OCI-LY1 (cell line): ENCODE measurements at regions not wholly inside any gene's neighbourhood (a gene's known extent, or its start where the extent isn't known, plus 50 kb on each side); places are given as distances from the start of the nearest gene placed in this dataset.

Experiments used
- H2AFZ ChIP-seq: fragments of 200-600 bp; sonication (generic), shearing (Covaris generic); 2 replicates; pipeline ENCODE4 v1.6.0; 2014; ENCODE audit warnings: antibody characterized with exemption, mild to moderate bottlenecking, low read length
- H3F3A ChIP-seq: fragments of 200-600 bp; sonication (generic), shearing (Covaris generic); 2 replicates; pipeline ENCODE4 v1.6.0; 2014; ENCODE audit warnings: mild to moderate bottlenecking, antibody characterized with exemption, low read length, moderate library complexity; ENCODE audit not compliant: insufficient read depth
- H3K27ac ChIP-seq: fragments of 200-600 bp; sonication (generic); 2 replicates; pipeline ENCODE4 v1.5.1; 2014; ENCODE audit warnings: low read length, mixed run types, mild to moderate bottlenecking, low read depth; ENCODE audit not compliant: poor library complexity, severe bottlenecking
- H3K27me3 ChIP-seq: fragments of 200-600 bp; sonication (generic); 2 replicates; pipeline ENCODE4 v1.6.0; 2014; ENCODE audit warnings: antibody characterized with exemption, mild to moderate bottlenecking, low read length, moderate library complexity; ENCODE audit not compliant: insufficient read depth
- H3K36me3 ChIP-seq: fragments of 200-600 bp; sonication (generic); 2 replicates; pipeline ENCODE4 v1.6.1; 2014; ENCODE audit warnings: mild to moderate bottlenecking, antibody characterized with exemption, low read length, moderate library complexity, mixed read lengths; ENCODE audit not compliant: insufficient read depth
- H3K4me1 ChIP-seq: fragments of 200-600 bp; sonication (generic); 2 replicates; pipeline ENCODE4 v1.5.1; 2014; ENCODE audit warnings: mild to moderate bottlenecking, low read length, moderate library complexity; ENCODE audit not compliant: insufficient read depth, severe bottlenecking
- H3K4me2 ChIP-seq: fragments of 200-600 bp; sonication (generic), shearing (Covaris generic); 2 replicates; pipeline ENCODE4 v1.6.1; 2014; ENCODE audit warnings: low read length
- H3K4me3 ChIP-seq: fragments of 200-600 bp; sonication (generic); 2 replicates; pipeline ENCODE4 v1.5.1; 2014; ENCODE audit warnings: low read length, low read depth, mild to moderate bottlenecking, mixed read lengths; ENCODE audit not compliant: poor library complexity, severe bottlenecking
- H3K79me2 ChIP-seq: fragments of 200-600 bp; shearing (Covaris generic); 2 replicates; pipeline ENCODE4 v1.6.1; 2016; ENCODE audit warnings: mixed run types, low read length, mixed read lengths; ENCODE audit not compliant: insufficient read depth
- H3K9ac ChIP-seq: fragments of 200-600 bp; sonication (generic), shearing (Covaris generic); 2 replicates; pipeline ENCODE4 v1.6.1; 2014; ENCODE audit warnings: mild to moderate bottlenecking, low read length, mixed read lengths
- H3K9me2 ChIP-seq: fragments of 200-600 bp; sonication (generic), shearing (Covaris generic); 2 replicates; pipeline ENCODE4 v1.6.1; 2014; ENCODE audit warnings: low read depth, mild to moderate bottlenecking, low read length, mixed read lengths
- H3K9me3 ChIP-seq: fragments of 200-600 bp; shearing (Covaris generic); 2 replicates; pipeline ENCODE4 v1.6.1; 2014; ENCODE audit warnings: low read length, mixed read lengths
- H4K20me1 ChIP-seq: fragments of 200-600 bp; sonication (generic), shearing (Covaris generic); 2 replicates; pipeline ENCODE4 v1.6.0; 2016; ENCODE audit warnings: mild to moderate bottlenecking, low read length; ENCODE audit not compliant: insufficient read depth
- EZH2 ChIP-seq: fragments of 200-600 bp; sonication (generic), shearing (Covaris generic); IDR thresholded peaks from 2 replicates; pipeline ENCODE4 v1.8.0; 2017; ENCODE audit warnings: borderline replicate concordance, mixed run types, mild to moderate bottlenecking, antibody characterized with exemption, low read length, moderate library complexity, mixed read lengths
- TF ChIP-seq, protein P1 (sequence below): fragments of 200-600 bp; sonication (generic), shearing (Covaris generic); IDR thresholded peaks from 2 replicates; pipeline ENCODE4 v1.5.1; 2017; ENCODE audit warnings: mild to moderate bottlenecking, antibody characterized with exemption, low read length, moderate library complexity, mixed read lengths

GRCh38 chr3:35969406-35969805 lies 330.1 kb downstream of the ARPP21 start:
- no peak overlapping the region for H2AFZ ChIP-seq

DNA sequence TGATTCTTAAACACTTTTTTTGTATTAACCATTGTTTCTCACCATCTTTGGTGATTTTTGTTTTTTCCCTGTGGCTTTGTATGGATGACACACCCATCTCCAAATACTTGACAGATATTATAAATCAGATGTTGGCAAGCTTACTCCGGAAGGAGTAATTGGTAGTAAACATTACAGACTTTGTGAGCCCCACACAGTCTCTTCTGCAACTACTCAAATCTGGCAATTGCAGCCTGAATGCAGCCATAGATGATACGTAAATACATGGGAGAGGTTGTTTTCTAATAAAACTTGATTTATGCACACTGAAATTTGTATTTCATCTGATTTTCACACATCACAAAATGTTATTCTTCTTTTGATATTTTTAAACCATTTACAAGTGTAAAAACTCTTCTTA lies 331.5 kb downstream of the ARPP21 start:
- Histone ChIP-seq H3K36me3 (no peaks in the 10 kb centered on the region), H3K4me3 (no peak overlapping the region), H2AFZ (no peak overlapping the region), H3K9ac (no peak overlapping the region), H3K27ac (no peak overlapping the region), H4K20me1 (no peaks in the 10 kb centered on the region), H3K9me2 (no peaks in the 10 kb centered on the region), H3K9me3 (no peaks in the 10 kb centered on the region), H3K4me2 (no peak overlapping the region), H3K79me2 (no peaks in the 10 kb centered on the region), H3K4me1 (no peaks in the 10 kb centered on the region), H3F3A (no peaks in the 10 kb centered on the region), H3K27me3 (no peaks in the 10 kb centered on the region)
- no peak for TF ChIP-seq EZH2
- TF ChIP-seq, protein P1, sequence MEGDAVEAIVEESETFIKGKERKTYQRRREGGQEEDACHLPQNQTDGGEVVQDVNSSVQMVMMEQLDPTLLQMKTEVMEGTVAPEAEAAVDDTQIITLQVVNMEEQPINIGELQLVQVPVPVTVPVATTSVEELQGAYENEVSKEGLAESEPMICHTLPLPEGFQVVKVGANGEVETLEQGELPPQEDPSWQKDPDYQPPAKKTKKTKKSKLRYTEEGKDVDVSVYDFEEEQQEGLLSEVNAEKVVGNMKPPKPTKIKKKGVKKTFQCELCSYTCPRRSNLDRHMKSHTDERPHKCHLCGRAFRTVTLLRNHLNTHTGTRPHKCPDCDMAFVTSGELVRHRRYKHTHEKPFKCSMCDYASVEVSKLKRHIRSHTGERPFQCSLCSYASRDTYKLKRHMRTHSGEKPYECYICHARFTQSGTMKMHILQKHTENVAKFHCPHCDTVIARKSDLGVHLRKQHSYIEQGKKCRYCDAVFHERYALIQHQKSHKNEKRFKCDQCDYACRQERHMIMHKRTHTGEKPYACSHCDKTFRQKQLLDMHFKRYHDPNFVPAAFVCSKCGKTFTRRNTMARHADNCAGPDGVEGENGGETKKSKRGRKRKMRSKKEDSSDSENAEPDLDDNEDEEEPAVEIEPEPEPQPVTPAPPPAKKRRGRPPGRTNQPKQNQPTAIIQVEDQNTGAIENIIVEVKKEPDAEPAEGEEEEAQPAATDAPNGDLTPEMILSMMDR: no peak

More at GRCh38 chr3:35969406-35969805, 330.1 kb downstream of the ARPP21 start:
- Histone ChIP-seq H3F3A (no peaks in the 10 kb centered on the region), H3K9ac (no peak overlapping the region), H3K4me2 (no peak overlapping the region), H3K9me3 (no peaks in the 10 kb centered on the region), H3K27ac (no peak overlapping the region), H3K27me3 (no peaks in the 10 kb centered on the region), H3K79me2 (no peaks in the 10 kb centered on the region), H3K4me1 (no peaks in the 10 kb centered on the region), H3K9me2 (no peaks in the 10 kb centered on the region), H4K20me1 (no peaks in the 10 kb centered on the region), H3K36me3 (no peaks in the 10 kb centered on the region), H3K4me3 (no peak overlapping the region)
- TF ChIP-seq, protein P1: no peak
- TF ChIP-seq EZH2: no peak

DNA sequence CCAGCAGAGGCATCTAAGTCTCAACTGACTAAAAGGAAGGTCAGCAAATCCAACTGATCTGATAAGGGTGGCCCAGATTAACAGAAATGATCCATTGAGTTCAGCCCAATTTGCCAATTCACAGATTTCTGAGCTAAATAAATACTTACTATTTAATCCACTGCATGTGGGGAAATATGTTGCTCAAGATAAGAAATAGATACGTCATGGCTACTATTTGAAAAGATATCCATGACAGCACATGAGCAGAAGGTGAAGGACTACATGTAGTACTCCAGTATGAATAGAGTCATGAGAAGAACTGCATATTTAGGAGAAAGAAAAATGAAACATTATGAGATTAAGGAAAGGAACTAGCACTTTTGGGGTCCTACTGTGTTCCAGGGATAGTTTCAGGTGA lies 332.4 kb downstream of the ARPP21 start:
- H3K9ac ChIP-seq: no peak overlapping the region
- no peaks in the 10 kb centered on the region for H3K9me3 ChIP-seq
- no peak overlapping the region for H3K4me3 ChIP-seq
- no peaks in the 10 kb centered on the region for H4K20me1 ChIP-seq
- H3K36me3 ChIP-seq: no peaks in the 10 kb centered on the region
- no peaks in the 10 kb centered on the region for H3F3A ChIP-seq
- H3K27ac ChIP-seq: no peak overlapping the region
- TF ChIP-seq EZH2: no peak
- TF ChIP-seq, protein P1: no peak
- no peaks in the 10 kb centered on the region for H3K27me3 ChIP-seq
- H3K79me2 ChIP-seq: no peaks in the 10 kb centered on the region
- H3K4me1 ChIP-seq: no peaks in the 10 kb centered on the region
- no peak overlapping the region for H3K4me2 ChIP-seq
- H3K9me2 ChIP-seq: no peaks in the 10 kb centered on the region
- H2AFZ ChIP-seq: no peak overlapping the region
